Sigmoid colon (tissue), 4 donors: ENCODE measurements at regions not wholly inside any gene's neighbourhood (a gene's known extent, or its start where the extent isn't known, plus 50 kb on each side); places are given as distances from the start of the nearest gene placed in this dataset.

Source experiments
- CTCF ChIP-seq, 4 experiments: fragments of 450-650 bp in 3 of 4; fragments of 200-600 bp in 1 of 4; IDR thresholded peaks; one replicate each; pipeline ENCODE4 v1.5.1; 2016 to 2019; ENCODE audit warnings: antibody characterized with exemption in 4 of 4, mild to moderate bottlenecking in 3 of 4, moderate library complexity in 2 of 4
- EP300 ChIP-seq, 4 donors: sonication (generic); formaldehyde crosslinking; IDR thresholded peaks; one replicate each; pipeline ENCODE4 v1.6.1; 2017; ENCODE audit warnings: antibody characterized with exemption in 4 of 4
- POLR2A ChIP-seq, 2 donors: fragments of 450-650 bp; IDR thresholded peaks; one replicate each; pipeline ENCODE4 v1.6.1; 2016; ENCODE audit warnings: antibody characterized with exemption in 2 of 2, mild to moderate bottlenecking in 2 of 2, moderate library complexity in 2 of 2
- POLR2AphosphoS5 ChIP-seq, 4 donors: sonication (generic); formaldehyde crosslinking; IDR thresholded peaks; one replicate each; pipeline ENCODE4 v1.6.1; 2017; ENCODE audit warnings: antibody characterized with exemption in 4 of 4

DNA sequence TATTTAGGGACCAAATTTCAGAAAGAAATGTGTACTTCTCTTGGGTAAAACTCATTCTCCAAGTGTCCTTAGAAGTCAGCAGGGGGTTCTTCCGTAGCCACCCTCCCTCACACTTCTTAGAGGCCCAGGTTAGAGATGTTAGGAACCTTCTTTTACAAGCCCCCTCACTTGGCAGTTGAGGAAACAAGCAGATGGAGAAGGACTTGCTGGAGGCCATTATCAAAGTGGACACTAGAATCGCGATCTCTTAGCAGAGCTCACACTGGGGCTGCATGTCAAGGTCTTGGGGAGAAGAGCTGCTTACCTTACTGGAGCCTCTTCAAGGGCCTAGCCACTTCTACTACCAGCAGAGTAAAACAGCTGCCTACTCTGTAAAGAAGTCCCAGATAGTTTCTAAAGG is 69.4 kb upstream of the POLG start:
- TF ChIP-seq POLR2A (IDR thresholded peaks at IDR 0.05) = no peak
- TF ChIP-seq CTCF (IDR thresholded peaks at IDR 0.05) = no peak
- no peak for TF ChIP-seq POLR2AphosphoS5 (IDR thresholded peaks at IDR 0.05)
- TF ChIP-seq EP300 (IDR thresholded peaks at IDR 0.05) = no peak
